ENCODE measurements at regions not wholly inside any gene's neighbourhood (a gene's known extent, or its start where the extent isn't known, plus 50 kb on each side); places are given as distances from the start of the nearest gene placed in this dataset.

DNA sequence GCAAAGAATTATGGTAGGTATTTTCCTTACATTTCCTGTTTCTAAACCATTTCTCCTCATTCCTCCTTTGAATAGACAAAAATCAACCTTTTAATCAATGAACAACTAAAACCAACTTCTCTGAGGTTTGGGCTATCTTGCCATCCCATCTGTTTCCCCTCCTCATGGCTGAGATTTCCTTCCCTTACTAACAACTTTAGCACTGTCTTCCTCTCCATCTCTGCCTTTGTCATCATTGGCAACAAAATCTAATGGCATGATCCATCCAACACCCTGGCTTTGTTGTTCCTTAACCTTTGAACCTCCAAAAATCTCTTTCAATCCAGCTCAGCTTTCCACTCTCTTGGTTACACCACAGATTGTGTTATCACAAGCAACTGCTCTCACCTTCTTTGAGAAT is 95.3 kb upstream of the FAM136A start:
- no peak for DNase-seq (ENCODE audit: low read depth in 4 of 4, low spot score in 2 of 4)

- DNase-seq (ENCODE audit: low read depth in 4 of 4, low spot score in 2 of 4) = no peak
Observed at GRCh38 chr2:70396612-70397011, 94.7 kb upstream of the FAM136A start.

GRCh38 chr2:70393881-70394280 is 92.0 kb upstream of the FAM136A start:
- no peak for DNase-seq (ENCODE audit: low read depth in 4 of 4, low spot score in 2 of 4)

DNA sequence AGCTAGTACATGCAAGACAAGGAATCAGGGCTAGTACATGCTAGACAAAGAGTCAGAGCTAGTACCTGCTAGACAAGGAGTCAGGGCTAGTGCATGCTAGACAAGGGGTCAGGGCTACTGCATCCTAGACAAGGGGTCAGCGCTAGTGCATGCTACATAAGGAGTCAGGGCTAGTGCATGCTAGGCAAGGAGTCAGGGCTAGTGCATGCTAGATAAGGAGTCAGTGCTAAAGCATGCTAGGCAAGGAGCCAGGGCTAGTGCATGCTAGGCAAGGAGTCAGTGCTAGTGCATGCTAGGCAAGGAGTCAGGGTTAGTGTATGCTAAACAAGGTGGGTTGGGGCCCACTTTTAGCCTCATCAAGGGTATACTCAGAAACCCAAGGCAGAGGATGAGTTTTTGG is 90.1 kb upstream of the FAM136A start:
- DNase-seq (ENCODE audit: low read depth in 4 of 4, low spot score in 2 of 4) = no peak

GRCh38 chr2:70391259-70391658 is 89.4 kb upstream of the FAM136A start:
- no peak for DNase-seq (ENCODE audit: low read depth in 4 of 4, low spot score in 2 of 4)

DNA sequence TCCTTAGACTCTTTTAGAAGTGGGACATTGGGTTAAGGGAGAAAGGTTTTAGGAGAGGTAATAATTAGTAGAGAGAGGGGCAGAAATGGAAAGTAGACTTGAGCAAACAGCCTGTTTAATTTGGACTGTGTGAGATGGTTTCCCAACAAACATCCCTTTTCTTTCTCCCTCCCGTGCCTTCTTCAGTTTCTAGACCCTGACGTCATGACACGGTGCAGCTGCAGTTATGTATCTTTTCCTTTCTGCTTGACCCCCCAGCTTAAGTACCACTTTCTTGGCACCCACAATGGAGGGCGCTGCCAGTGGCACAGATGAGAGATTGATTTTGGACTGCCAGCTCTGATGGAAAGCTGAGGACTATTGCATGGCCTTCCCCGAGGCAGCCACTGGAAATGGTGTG is 86.9 kb upstream of the FAM136A start:
- no peak for DNase-seq (ENCODE audit: low read depth in 4 of 4, low spot score in 2 of 4)

DNA sequence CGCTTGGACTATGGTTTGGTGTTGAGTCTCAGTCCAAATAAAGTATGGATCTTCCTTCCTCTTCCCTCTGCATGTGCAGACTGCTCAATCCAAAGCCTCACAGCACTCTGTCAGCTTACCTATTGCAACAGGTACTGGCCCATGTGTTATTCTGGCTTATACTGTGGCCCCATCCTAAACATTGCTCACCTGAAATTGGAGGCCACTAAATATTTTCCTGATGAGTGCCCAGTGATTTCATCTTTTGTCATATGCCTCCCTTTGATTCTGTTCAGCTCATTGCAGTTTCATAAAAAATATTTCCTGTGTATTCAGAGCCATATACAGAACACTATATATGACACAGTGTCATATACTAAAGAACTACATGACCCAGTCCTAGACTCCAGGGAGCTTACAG is 86.3 kb upstream of the FAM136A start:
- DNase-seq (ENCODE audit: low read depth in 4 of 4, low spot score in 2 of 4) = no peak

DNA sequence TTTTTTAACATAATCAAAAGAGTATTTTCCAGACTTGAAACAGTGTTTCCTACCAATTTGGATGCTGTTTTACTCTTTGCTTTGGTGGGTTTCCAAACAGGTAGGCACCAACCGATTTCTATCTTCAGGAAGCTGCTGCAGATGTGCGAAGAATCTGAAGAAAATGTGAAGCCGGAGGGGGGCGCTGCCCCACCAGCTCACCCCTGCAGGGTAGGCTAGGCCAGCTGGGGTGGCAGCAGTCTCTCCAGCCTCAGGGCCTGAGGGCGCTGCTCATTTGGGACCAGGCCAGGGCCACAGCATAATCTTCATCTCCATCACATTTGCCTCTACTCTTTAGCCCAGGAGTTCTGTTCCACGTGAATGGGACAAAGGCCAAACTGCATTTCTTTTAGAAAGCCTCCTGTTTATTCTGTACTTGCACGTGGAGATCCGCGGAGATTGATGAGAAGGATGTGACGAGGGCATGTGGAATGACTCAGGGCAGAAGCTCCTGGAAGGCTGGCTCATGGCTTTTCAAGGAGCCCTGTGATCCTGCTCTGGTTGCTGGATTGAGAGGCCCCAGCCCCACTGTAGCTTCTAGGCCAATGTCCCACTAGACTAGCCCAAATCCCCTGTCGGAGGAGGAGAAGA is 84.2 kb upstream of the FAM136A start:
- no peak for DNase-seq (ENCODE audit: low read depth in 4 of 4, low spot score in 2 of 4)

DNA sequence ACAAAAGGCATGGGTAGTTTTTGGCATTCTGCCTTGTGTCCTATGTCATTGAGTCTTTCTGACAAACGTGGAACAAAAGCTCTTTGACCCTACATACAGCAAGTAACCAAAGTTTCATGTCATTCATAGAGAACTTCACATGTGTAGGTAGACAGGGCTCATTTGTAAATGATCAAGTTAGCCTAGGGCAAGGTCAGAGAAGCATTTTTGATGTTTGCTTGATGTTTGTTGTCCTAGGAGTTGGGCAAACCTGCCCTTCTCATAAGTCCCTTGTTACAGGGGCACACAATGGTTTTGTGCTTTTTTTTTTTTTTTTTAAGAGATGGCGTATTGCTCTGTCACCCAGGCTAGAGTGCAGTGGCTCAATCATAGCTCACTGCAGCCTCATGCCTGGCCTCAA is 83.3 kb upstream of the FAM136A start:
- no peak for DNase-seq (ENCODE audit: low read depth in 4 of 4, low spot score in 2 of 4)

- no peak for DNase-seq (ENCODE audit: low read depth in 4 of 4, low spot score in 2 of 4)
Observed at GRCh38 chr2:70381821-70382220, 80.0 kb upstream of the FAM136A start.

GRCh38 chr2:70381235-70381634 is 79.4 kb upstream of the FAM136A start:
- no peak for DNase-seq (ENCODE audit: low read depth in 4 of 4, low spot score in 2 of 4)

DNA sequence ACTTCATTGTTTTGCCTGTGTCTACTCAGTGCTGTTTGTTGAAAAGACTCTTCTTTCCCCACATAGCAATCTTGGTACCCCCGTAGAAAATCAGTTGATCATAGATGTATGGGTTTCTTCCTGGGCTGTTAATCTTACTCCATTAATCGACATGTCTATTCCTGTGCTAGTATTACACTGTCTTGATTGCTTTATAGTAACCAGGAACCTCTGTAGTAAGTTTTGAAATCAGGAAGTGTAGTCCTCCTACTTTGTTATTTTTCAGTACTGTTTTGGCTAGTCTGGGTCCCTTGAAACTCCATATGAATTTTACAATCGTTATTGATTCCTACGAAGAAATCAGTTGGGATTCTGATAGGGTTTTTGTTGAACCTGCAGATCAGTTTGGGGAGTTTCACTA is 78.8 kb upstream of the FAM136A start:
- no peak for DNase-seq (ENCODE audit: low read depth in 4 of 4, low spot score in 2 of 4)

- DNase-seq (ENCODE audit: low read depth in 4 of 4, low spot score in 2 of 4) = no peak
Observed at GRCh38 chr2:70374616-70375015, 72.7 kb upstream of the FAM136A start.

- DNase-seq (ENCODE audit: low read depth in 4 of 4, low spot score in 2 of 4) = no peak
Observed at GRCh38 chr2:70371753-70372152, 69.9 kb upstream of the FAM136A start.

DNA sequence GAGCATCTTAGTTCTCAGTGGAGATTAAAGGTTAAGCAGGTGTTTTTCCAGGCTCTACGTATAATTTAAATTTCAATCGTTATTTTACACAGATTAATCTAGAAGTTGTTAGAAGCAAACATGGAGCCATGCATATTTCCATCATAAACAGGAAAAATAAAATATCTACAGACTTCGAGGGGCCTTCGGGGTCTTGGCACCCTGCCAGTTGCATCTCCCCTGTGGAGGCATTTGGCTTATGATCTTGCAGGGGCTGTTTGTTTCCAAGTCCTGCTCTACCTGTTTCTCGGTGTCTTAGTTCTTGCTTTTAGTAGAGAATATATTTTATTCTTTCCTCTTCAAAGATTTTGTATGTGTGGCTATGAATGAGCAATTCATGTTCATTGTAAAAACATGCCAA is 67.2 kb upstream of the FAM136A start:
- no peak for DNase-seq (ENCODE audit: low read depth in 4 of 4, low spot score in 2 of 4)

GRCh38 chr2:70368545-70368944 is 66.7 kb upstream of the FAM136A start:
- no peak for DNase-seq (ENCODE audit: low read depth in 4 of 4, low spot score in 2 of 4)

- no peak for DNase-seq (ENCODE audit: low read depth in 4 of 4, low spot score in 2 of 4)
Observed at GRCh38 chr2:70367722-70368323, 66.0 kb upstream of the FAM136A start.

- no peak for DNase-seq (ENCODE audit: low read depth in 4 of 4, low spot score in 2 of 4)
Observed at GRCh38 chr2:70362661-70363060, 60.8 kb upstream of the FAM136A start.

DNA sequence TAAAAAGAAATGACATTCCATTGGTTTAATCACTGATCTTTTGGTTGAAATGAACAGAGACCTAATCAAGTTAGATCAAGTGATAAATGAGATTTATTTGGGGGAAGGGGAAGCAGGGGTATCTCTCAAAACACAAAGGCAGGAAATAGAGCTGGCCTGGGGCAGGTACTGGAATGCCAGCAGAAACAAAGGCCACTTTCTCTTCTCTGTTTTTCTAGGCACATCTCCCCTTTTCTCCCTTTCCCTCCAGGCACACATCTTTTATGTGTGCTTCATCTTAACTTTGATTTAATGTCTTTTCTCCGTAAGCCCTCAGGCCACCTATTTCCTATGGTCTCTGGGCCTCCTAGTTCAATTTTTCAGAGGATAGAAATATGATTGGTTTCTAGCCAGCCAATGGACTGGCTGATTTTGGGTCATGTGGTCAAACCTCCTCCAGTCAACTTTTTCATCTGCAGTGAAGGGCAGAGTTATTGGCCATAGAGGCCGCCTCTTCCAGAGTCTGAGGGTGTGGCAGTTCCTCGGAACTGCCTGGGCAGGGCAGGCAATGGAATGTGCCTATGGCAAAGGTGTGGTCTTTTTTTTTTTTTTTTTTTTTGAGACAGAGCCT is 58.9 kb upstream of the FAM136A start:
- DNase-seq (ENCODE audit: low read depth in 4 of 4, low spot score in 2 of 4) = no peak

DNA sequence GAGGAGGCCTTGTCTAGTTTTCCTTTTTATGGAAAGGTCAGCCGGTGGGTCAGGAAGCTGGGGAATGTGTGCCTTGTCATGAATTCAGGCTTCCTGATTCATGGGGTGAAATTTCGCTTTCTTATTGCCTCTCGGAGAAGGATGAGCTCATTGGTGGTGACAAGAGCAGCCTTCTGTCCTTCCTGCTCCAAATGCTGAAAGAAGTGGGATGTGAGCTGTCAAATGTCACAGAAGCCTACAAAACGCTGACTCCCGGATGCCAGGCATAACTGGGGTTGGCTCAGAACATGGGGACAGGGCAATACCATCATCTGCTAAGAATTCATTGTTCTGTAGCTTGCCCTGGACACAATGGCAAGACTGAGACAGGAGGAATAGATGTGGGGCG is 55.8 kb upstream of the FAM136A start:
- peak in 1 of 4 donors; percentile 16 for DNase-seq (ENCODE audit: low read depth in 4 of 4, low spot score in 2 of 4)

DNA sequence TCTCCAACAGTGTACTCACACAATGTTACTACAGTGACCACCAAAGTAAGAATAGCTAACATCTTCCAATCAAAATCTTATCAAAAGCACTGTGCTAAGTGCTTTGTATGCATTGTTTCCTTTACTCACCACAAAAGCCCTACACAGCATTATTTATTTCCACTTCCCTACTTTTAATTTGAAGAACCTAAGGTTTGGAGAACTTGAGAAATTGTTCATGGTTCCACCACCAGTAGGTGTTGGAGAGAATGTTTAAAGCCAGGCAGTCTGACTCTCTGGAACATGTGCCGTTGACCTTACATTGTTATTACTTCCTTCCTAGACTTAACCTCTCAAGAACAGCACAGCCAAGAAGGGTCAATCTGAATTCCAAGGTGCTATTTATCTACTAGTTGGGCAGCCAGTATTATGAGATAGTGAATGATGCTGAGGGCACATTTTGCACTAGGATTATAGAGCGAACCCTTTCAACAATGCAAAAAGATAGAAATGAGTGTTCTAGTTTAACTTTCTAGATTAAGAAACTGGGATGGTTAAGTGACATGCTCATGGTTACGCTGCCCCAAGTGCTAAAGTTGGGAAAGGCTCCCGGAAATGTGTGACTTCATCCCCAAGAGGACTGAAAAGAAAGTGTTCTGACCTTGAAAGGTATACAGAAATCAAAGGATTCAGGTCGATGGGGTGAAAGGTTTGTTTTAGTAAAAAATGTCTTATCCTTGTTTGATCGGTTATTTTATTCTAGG is 55.2 kb upstream of the FAM136A start:
- no peak for DNase-seq (ENCODE audit: low read depth in 4 of 4, low spot score in 2 of 4)
